ENCODE measurements at regions not wholly inside any gene's neighbourhood (a gene's known extent, or its start where the extent isn't known, plus 50 kb on each side); places are given as distances from the start of the nearest gene placed in this dataset.

DNA sequence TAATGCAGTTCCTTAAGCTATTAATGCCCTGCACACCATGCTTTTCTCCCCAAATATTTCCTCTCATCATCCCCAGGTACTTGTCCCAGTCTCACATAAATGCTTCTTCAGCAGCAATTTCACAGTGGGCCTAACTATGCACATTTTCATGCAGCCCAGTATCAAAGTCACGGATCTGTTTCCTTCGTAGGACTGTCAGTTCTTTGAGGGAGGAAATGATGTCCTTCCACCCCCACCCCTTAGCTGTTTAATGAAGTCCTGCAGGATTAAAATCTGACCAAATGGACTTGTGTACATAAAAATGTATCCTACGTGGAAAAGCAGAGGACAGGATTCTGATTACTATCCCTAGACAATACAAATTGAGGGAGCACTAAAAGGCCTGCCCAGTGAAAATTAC is 68.6 kb upstream of the ARGLU1 start:
- no peak for TF ChIP-seq EP300 (IDR thresholded peaks at IDR 0.05)
- TF ChIP-seq POLR2A (IDR thresholded peaks at IDR 0.05): no peak
- TF ChIP-seq, protein P1, sequence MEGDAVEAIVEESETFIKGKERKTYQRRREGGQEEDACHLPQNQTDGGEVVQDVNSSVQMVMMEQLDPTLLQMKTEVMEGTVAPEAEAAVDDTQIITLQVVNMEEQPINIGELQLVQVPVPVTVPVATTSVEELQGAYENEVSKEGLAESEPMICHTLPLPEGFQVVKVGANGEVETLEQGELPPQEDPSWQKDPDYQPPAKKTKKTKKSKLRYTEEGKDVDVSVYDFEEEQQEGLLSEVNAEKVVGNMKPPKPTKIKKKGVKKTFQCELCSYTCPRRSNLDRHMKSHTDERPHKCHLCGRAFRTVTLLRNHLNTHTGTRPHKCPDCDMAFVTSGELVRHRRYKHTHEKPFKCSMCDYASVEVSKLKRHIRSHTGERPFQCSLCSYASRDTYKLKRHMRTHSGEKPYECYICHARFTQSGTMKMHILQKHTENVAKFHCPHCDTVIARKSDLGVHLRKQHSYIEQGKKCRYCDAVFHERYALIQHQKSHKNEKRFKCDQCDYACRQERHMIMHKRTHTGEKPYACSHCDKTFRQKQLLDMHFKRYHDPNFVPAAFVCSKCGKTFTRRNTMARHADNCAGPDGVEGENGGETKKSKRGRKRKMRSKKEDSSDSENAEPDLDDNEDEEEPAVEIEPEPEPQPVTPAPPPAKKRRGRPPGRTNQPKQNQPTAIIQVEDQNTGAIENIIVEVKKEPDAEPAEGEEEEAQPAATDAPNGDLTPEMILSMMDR (IDR thresholded peaks at IDR 0.05): no peak
